ENCODE measurements at regions not wholly inside any gene's neighbourhood (a gene's known extent, or its start where the extent isn't known, plus 50 kb on each side); places are given as distances from the start of the nearest gene placed in this dataset.

DNA sequence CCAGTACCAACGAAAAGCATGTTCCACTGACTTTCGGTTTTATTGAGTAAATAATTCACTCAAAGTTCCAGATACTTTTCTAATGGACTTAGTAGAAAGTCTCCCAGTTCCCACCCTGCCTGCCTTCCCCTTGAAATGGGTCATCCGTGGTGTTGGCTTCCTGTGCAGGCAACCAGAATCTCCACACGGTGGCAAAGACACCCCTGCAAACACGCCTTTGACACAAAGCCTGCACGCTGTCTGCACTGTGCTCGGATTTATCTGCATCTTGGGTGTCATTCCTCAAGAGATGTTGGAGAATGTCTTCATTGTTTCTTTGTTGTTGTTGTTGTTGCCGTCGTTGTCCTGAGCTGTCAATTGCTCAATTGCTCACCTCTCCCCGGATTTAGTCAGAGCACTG lies 150.0 kb upstream of the IRX2 start:
- Mint-ChIP-seq H3K4me1 (no peaks in the 10 kb centered on the region), H3K27ac (no peak overlapping the region), H3K27me3 (ENCODE audit: insufficient read depth, low read depth, poor library complexity) (peaks cover 9% of the 10 kb centered on the region), H3K9me3 (no peaks in the 10 kb centered on the region; the same call in 2 of the 3 replicates), H3K36me3 (ENCODE audit: low read depth) (no peaks in the 10 kb centered on the region), H3K4me3 (no peak overlapping the region)
- DNase-seq (ENCODE audit: low spot score) = no peak
- Histone ChIP-seq H3K27me3 (ENCODE audit: insufficient read depth) (no peaks in the 10 kb centered on the region), H3K36me3 (ENCODE audit: insufficient read depth) (no peaks in the 10 kb centered on the region), H3K27ac (ENCODE audit: low read depth) (no peak overlapping the region), H3K4me3 (no peak overlapping the region), H3K9me2 (ENCODE audit: insufficient read depth) (no peaks in the 10 kb centered on the region), H3K4me2 (no peak overlapping the region), H4K20me1 (replicated peaks; ENCODE audit: insufficient read depth) (no peaks in the 10 kb centered on the region), H3F3A (replicated peaks; ENCODE audit: low read depth) (no peaks in the 10 kb centered on the region), H3K79me2 (replicated peaks; ENCODE audit: insufficient read depth) (no peaks in the 10 kb centered on the region), H3K4me1 (ENCODE audit: insufficient read depth) (no peaks in the 10 kb centered on the region), H2AFZ (no peak overlapping the region)
- TF ChIP-seq JUNB (IDR thresholded peaks at IDR 0.05; ENCODE audit: unreplicated experiment) = no peak
- TF ChIP-seq EZH2phosphoT487 (IDR thresholded peaks at IDR 0.05; ENCODE audit: unreplicated experiment) = no peak
- TF ChIP-seq, protein P1, sequence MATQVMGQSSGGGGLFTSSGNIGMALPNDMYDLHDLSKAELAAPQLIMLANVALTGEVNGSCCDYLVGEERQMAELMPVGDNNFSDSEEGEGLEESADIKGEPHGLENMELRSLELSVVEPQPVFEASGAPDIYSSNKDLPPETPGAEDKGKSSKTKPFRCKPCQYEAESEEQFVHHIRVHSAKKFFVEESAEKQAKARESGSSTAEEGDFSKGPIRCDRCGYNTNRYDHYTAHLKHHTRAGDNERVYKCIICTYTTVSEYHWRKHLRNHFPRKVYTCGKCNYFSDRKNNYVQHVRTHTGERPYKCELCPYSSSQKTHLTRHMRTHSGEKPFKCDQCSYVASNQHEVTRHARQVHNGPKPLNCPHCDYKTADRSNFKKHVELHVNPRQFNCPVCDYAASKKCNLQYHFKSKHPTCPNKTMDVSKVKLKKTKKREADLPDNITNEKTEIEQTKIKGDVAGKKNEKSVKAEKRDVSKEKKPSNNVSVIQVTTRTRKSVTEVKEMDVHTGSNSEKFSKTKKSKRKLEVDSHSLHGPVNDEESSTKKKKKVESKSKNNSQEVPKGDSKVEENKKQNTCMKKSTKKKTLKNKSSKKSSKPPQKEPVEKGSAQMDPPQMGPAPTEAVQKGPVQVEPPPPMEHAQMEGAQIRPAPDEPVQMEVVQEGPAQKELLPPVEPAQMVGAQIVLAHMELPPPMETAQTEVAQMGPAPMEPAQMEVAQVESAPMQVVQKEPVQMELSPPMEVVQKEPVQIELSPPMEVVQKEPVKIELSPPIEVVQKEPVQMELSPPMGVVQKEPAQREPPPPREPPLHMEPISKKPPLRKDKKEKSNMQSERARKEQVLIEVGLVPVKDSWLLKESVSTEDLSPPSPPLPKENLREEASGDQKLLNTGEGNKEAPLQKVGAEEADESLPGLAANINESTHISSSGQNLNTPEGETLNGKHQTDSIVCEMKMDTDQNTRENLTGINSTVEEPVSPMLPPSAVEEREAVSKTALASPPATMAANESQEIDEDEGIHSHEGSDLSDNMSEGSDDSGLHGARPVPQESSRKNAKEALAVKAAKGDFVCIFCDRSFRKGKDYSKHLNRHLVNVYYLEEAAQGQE (IDR thresholded peaks at IDR 0.05; ENCODE audit: unreplicated experiment) = no peak
- TF ChIP-seq STAT1 (IDR thresholded peaks at IDR 0.05; ENCODE audit: unreplicated experiment) = no peak
- TF ChIP-seq EZH2 (IDR thresholded peaks at IDR 0.05; ENCODE audit: low read depth, unreplicated experiment) = no peak
- TF ChIP-seq, protein P2, sequence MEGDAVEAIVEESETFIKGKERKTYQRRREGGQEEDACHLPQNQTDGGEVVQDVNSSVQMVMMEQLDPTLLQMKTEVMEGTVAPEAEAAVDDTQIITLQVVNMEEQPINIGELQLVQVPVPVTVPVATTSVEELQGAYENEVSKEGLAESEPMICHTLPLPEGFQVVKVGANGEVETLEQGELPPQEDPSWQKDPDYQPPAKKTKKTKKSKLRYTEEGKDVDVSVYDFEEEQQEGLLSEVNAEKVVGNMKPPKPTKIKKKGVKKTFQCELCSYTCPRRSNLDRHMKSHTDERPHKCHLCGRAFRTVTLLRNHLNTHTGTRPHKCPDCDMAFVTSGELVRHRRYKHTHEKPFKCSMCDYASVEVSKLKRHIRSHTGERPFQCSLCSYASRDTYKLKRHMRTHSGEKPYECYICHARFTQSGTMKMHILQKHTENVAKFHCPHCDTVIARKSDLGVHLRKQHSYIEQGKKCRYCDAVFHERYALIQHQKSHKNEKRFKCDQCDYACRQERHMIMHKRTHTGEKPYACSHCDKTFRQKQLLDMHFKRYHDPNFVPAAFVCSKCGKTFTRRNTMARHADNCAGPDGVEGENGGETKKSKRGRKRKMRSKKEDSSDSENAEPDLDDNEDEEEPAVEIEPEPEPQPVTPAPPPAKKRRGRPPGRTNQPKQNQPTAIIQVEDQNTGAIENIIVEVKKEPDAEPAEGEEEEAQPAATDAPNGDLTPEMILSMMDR (conservative IDR thresholded peaks at IDR 0.05; ENCODE audit: low read depth in 2 of 2) = no peak
- no peak for TF ChIP-seq NANOG (IDR thresholded peaks at IDR 0.05; ENCODE audit: borderline replicate concordance)
- no peak for TF ChIP-seq POLR2AphosphoS5 (IDR thresholded peaks at IDR 0.05; ENCODE audit: low read depth)
- TF ChIP-seq, protein P3, sequence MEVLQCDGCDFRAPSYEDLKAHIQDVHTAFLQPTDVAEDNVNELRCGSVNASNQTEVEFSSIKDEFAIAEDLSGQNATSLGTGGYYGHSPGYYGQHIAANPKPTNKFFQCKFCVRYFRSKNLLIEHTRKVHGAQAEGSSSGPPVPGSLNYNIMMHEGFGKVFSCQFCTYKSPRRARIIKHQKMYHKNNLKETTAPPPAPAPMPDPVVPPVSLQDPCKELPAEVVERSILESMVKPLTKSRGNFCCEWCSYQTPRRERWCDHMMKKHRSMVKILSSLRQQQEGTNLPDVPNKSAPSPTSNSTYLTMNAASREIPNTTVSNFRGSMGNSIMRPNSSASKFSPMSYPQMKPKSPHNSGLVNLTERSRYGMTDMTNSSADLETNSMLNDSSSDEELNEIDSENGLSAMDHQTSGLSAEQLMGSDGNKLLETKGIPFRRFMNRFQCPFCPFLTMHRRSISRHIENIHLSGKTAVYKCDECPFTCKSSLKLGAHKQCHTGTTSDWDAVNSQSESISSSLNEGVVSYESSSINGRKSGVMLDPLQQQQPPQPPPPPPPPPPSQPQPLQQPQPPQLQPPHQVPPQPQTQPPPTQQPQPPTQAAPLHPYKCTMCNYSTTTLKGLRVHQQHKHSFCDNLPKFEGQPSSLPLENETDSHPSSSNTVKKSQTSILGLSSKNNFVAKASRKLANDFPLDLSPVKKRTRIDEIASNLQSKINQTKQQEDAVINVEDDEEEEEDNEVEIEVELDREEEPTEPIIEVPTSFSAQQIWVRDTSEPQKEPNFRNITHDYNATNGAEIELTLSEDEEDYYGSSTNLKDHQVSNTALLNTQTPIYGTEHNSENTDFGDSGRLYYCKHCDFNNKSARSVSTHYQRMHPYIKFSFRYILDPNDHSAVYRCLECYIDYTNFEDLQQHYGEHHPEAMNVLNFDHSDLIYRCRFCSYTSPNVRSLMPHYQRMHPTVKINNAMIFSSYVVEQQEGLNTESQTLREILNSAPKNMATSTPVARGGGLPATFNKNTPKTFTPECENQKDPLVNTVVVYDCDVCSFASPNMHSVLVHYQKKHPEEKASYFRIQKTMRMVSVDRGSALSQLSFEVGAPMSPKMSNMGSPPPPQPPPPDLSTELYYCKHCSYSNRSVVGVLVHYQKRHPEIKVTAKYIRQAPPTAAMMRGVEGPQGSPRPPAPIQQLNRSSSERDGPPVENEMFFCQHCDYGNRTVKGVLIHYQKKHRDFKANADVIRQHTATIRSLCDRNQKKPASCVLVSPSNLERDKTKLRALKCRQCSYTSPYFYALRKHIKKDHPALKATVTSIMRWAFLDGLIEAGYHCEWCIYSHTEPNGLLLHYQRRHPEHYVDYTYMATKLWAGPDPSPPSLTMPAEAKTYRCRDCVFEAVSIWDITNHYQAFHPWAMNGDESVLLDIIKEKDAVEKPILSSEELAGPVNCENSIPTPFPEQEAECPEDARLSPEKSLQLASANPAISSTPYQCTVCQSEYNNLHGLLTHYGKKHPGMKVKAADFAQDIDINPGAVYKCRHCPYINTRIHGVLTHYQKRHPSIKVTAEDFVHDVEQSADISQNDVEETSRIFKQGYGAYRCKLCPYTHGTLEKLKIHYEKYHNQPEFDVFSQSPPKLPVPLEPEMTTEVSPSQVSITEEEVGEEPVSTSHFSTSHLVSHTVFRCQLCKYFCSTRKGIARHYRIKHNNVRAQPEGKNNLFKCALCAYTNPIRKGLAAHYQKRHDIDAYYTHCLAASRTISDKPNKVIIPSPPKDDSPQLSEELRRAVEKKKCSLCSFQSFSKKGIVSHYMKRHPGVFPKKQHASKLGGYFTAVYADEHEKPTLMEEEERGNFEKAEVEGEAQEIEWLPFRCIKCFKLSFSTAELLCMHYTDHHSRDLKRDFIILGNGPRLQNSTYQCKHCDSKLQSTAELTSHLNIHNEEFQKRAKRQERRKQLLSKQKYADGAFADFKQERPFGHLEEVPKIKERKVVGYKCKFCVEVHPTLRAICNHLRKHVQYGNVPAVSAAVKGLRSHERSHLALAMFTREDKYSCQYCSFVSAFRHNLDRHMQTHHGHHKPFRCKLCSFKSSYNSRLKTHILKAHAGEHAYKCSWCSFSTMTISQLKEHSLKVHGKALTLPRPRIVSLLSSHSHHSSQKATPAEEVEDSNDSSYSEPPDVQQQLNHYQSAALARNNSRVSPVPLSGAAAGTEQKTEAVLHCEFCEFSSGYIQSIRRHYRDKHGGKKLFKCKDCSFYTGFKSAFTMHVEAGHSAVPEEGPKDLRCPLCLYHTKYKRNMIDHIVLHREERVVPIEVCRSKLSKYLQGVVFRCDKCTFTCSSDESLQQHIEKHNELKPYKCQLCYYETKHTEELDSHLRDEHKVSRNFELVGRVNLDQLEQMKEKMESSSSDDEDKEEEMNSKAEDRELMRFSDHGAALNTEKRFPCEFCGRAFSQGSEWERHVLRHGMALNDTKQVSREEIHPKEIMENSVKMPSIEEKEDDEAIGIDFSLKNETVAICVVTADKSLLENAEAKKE (CRISPR knock-in tag; IDR thresholded peaks at IDR 0.05) = no peak
- TF ChIP-seq CREB1 (CRISPR knock-in tag; IDR thresholded peaks at IDR 0.05; ENCODE audit: low read depth) = no peak
- no peak for TF ChIP-seq ZNF331 (CRISPR knock-in tag; IDR thresholded peaks at IDR 0.05; ENCODE audit: low read depth)
- TF ChIP-seq ZNF114 (CRISPR knock-in tag; IDR thresholded peaks at IDR 0.05) = no peak
- TF ChIP-seq, protein P4, sequence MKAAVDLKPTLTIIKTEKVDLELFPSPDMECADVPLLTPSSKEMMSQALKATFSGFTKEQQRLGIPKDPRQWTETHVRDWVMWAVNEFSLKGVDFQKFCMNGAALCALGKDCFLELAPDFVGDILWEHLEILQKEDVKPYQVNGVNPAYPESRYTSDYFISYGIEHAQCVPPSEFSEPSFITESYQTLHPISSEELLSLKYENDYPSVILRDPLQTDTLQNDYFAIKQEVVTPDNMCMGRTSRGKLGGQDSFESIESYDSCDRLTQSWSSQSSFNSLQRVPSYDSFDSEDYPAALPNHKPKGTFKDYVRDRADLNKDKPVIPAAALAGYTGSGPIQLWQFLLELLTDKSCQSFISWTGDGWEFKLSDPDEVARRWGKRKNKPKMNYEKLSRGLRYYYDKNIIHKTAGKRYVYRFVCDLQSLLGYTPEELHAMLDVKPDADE (IDR thresholded peaks at IDR 0.05) = no peak
- no peak for ATAC-seq
